Transverse colon (tissue), 4 donors: ENCODE measurements at regions not wholly inside any gene's neighbourhood (a gene's known extent, or its start where the extent isn't known, plus 50 kb on each side); places are given as distances from the start of the nearest gene placed in this dataset.

Experiments used
- CTCF ChIP-seq, 5 experiments: fragments of 200-600 bp in 3 of 5; fragments of 450-650 bp in 2 of 5; sonication (generic) in 3 of 5; IDR thresholded peaks; 1 replicate in 2 of 5; 2 replicates in 3 of 5; pipeline ENCODE4 v1.5.1; 2016 to 2017; ENCODE audit warnings: antibody characterized with exemption in 5 of 5, inconsistent platforms in 3 of 5, mild to moderate bottlenecking in 2 of 5, moderate library complexity in 1 of 5
- POLR2A ChIP-seq: fragments of 450-650 bp; IDR thresholded peaks from one replicate; pipeline ENCODE4 v1.6.1; 2016; ENCODE audit warnings: antibody characterized with exemption, mild to moderate bottlenecking, moderate library complexity
- POLR2AphosphoS5 ChIP-seq, 3 donors: sonication (generic); formaldehyde crosslinking; IDR thresholded peaks; one replicate each; pipeline ENCODE4 v1.6.1; 2016; ENCODE audit warnings: antibody characterized with exemption in 3 of 3

DNA sequence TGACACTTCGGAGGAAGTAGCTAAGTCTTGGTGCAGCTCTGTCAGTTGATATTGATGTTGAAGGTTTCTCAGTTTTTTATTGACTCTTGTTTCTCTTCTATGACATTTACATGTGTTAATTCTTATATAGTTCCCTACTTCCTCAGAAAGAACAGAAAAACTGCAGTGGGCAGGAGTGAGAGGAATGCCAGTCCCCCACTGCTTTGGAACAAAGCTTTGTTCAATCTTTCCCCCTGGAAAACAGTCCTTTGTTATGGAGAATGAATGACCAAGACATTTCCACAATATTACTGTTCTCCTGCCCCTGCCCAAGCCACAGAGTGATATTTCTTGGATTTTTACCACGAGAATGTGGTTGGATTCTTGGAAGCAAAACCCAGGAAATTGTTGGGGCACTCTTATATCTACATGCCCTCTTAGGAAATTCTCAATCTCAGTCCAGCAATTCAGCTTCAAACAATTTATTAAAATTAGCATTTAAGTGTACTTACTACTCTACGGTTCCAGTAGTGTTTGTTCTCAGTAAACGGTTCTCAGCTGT lies 258.0 kb upstream of the KCND2 start:
- TF ChIP-seq CTCF (IDR thresholded peaks at IDR 0.05) (no peak), POLR2A (no peak), POLR2AphosphoS5 (IDR thresholded peaks at IDR 0.05) (no peak)
